Vagina (tissue), 2 donors: ENCODE measurements at regions not wholly inside any gene's neighbourhood (a gene's known extent, or its start where the extent isn't known, plus 50 kb on each side); places are given as distances from the start of the nearest gene placed in this dataset.

ENCODE experiments used
- DNase-seq, 2 donors: peaks; one replicate each; pipeline ENCODE4 v3.0.0-alpha.2; 2017; ENCODE audit errors: extremely low spot score in 2 of 2
- H3K27ac ChIP-seq: fragments of 200-600 bp; sonication (generic); one replicate; pipeline ENCODE4 v1.5.1; 2019
- H3K27me3 ChIP-seq: fragments of 200-600 bp; sonication (generic); one replicate; pipeline ENCODE4 v1.5.1; 2019
- H3K36me3 ChIP-seq, 2 donors: fragments of 200-600 bp; sonication (generic); one replicate each; pipeline ENCODE4 v1.5.1; 2017 to 2019
- H3K4me1 ChIP-seq: fragments of 200-600 bp; sonication (generic); one replicate; pipeline ENCODE4 v1.5.1; 2019
- H3K4me3 ChIP-seq, 2 donors: fragments of 200-600 bp; sonication (generic); 1 replicate in 1 of 2; 2 replicates in 1 of 2; pipeline ENCODE4 v1.5.1; 2016 to 2019
- H3K9me3 ChIP-seq: fragments of 200-600 bp; sonication (generic); one replicate; pipeline ENCODE4 v1.5.1; 2019
- CTCF ChIP-seq, 3 experiments: fragments of 450-650 bp in 2 of 3; fragments of 200-600 bp in 1 of 3; sonication (generic) in 1 of 3; IDR thresholded peaks; one replicate each; pipeline ENCODE4 v1.5.1; 2017 to 2019; ENCODE audit warnings: antibody characterized with exemption in 3 of 3, mild to moderate bottlenecking in 2 of 3, moderate library complexity in 2 of 3
- POLR2A ChIP-seq, 2 donors: fragments of 450-650 bp; IDR thresholded peaks; one replicate each; pipeline ENCODE4 v1.6.1; 2017; ENCODE audit warnings: antibody characterized with exemption in 2 of 2, mild to moderate bottlenecking in 2 of 2, moderate library complexity in 2 of 2
- POLR2AphosphoS5 ChIP-seq, 2 donors: sonication (generic); formaldehyde crosslinking; IDR thresholded peaks; one replicate each; pipeline ENCODE4 v1.9.0; 2017; ENCODE audit warnings: antibody characterized with exemption in 2 of 2, mild to moderate bottlenecking in 2 of 2, low read depth in 1 of 2; ENCODE audit not compliant: insufficient read depth in 1 of 2
- intact Hi-C: fragments of 100-400 bp; cut with DNase I; formaldehyde crosslinking; loops from one replicate; pipeline ENCODE4 v1.15.1; 2023

GRCh38 chr1:98256700-98257099, 335.9 kb upstream of the DPYD start:
- no peaks in the 10 kb centered on the region for H3K9me3 ChIP-seq
- H3K27me3 ChIP-seq, result no peaks in the 10 kb centered on the region
- no peaks in the 10 kb centered on the region for H3K4me1 ChIP-seq
- no peak for DNase-seq
- TF ChIP-seq POLR2A (IDR thresholded peaks at IDR 0.05) (no peak), POLR2AphosphoS5 (IDR thresholded peaks at IDR 0.05; ENCODE audit: insufficient read depth in 1 of 2, low read depth in 1 of 2) (no peak)
- intact Hi-C loops, result no loop called here
- no peak overlapping the region for H3K27ac ChIP-seq
- H3K4me3 ChIP-seq, result no peak overlapping the region
- H3K36me3 ChIP-seq, result no peaks in the 10 kb centered on the region

GRCh38 chr1:98253145-98253544, 332.3 kb upstream of the DPYD start:
- no peaks in the 10 kb centered on the region for H3K9me3 ChIP-seq
- TF ChIP-seq POLR2A (IDR thresholded peaks at IDR 0.05) (no peak), POLR2AphosphoS5 (IDR thresholded peaks at IDR 0.05; ENCODE audit: insufficient read depth in 1 of 2, low read depth in 1 of 2) (no peak), CTCF (IDR thresholded peaks at IDR 0.05) (no peak)
- H3K4me3 ChIP-seq, result no peak overlapping the region
- H3K36me3 ChIP-seq, result no peaks in the 10 kb centered on the region
- H3K4me1 ChIP-seq, result no peaks in the 10 kb centered on the region
- intact Hi-C loops, result no loop called here
- DNase-seq, result no peak
- no peaks in the 10 kb centered on the region for H3K27me3 ChIP-seq
- H3K27ac ChIP-seq, result no peak overlapping the region

GRCh38 chr1:98251497-98251896, 330.7 kb upstream of the DPYD start:
- no peak for DNase-seq
- Histone ChIP-seq H3K4me3 (no peak overlapping the region), H3K9me3 (no peaks in the 10 kb centered on the region), H3K4me1 (no peaks in the 10 kb centered on the region), H3K27me3 (no peaks in the 10 kb centered on the region), H3K27ac (no peak overlapping the region), H3K36me3 (no peaks in the 10 kb centered on the region)
- intact Hi-C loops, result no loop called here
- TF ChIP-seq CTCF (IDR thresholded peaks at IDR 0.05), result no peak
- TF ChIP-seq POLR2A (IDR thresholded peaks at IDR 0.05), result no peak
- no peak for TF ChIP-seq POLR2AphosphoS5 (IDR thresholded peaks at IDR 0.05; ENCODE audit: insufficient read depth in 1 of 2, low read depth in 1 of 2)

- no peaks in the 10 kb centered on the region for H3K4me1 ChIP-seq
- intact Hi-C loops, result no loop called here
- no peak overlapping the region for H3K27ac ChIP-seq
- TF ChIP-seq CTCF (IDR thresholded peaks at IDR 0.05) (no peak), POLR2AphosphoS5 (IDR thresholded peaks at IDR 0.05; ENCODE audit: insufficient read depth in 1 of 2, low read depth in 1 of 2) (no peak), POLR2A (IDR thresholded peaks at IDR 0.05) (no peak)
- no peaks in the 10 kb centered on the region for H3K27me3 ChIP-seq
- no peaks in the 10 kb centered on the region for H3K9me3 ChIP-seq
- H3K4me3 ChIP-seq, result no peak overlapping the region
- no peaks in the 10 kb centered on the region for H3K36me3 ChIP-seq
- DNase-seq, result no peak
These were observed 311.8 kb upstream of the DPYD start for GRCh38 chr1:98232678-98233077.

GRCh38 chr1:98222706-98223105, 301.9 kb upstream of the DPYD start:
- TF ChIP-seq POLR2AphosphoS5 (IDR thresholded peaks at IDR 0.05; ENCODE audit: insufficient read depth in 1 of 2, low read depth in 1 of 2), result no peak
- TF ChIP-seq POLR2A (IDR thresholded peaks at IDR 0.05), result no peak
- TF ChIP-seq CTCF (IDR thresholded peaks at IDR 0.05), result no peak
- H3K4me1 ChIP-seq, result no peaks in the 10 kb centered on the region
- no peak overlapping the region for H3K4me3 ChIP-seq
- no peak overlapping the region for H3K27ac ChIP-seq
- no peaks in the 10 kb centered on the region for H3K27me3 ChIP-seq
- no peaks in the 10 kb centered on the region for H3K9me3 ChIP-seq
- H3K36me3 ChIP-seq, result no peaks in the 10 kb centered on the region
- intact Hi-C loops, result no loop called here
- DNase-seq, result no peak

GRCh38 chr1:98221923-98222322, 301.1 kb upstream of the DPYD start:
- H3K27ac ChIP-seq, result no peak overlapping the region
- intact Hi-C loops, result no loop called here
- H3K36me3 ChIP-seq, result no peaks in the 10 kb centered on the region
- no peaks in the 10 kb centered on the region for H3K4me1 ChIP-seq
- TF ChIP-seq POLR2AphosphoS5 (IDR thresholded peaks at IDR 0.05; ENCODE audit: insufficient read depth in 1 of 2, low read depth in 1 of 2), result no peak
- no peak for TF ChIP-seq CTCF (IDR thresholded peaks at IDR 0.05)
- no peak for TF ChIP-seq POLR2A (IDR thresholded peaks at IDR 0.05)
- no peaks in the 10 kb centered on the region for H3K27me3 ChIP-seq
- no peak overlapping the region for H3K4me3 ChIP-seq
- no peak for DNase-seq
- no peaks in the 10 kb centered on the region for H3K9me3 ChIP-seq
